GM12875 (cell line): ENCODE measurements at regions not wholly inside any gene's neighbourhood (a gene's known extent, or its start where the extent isn't known, plus 50 kb on each side); places are given as distances from the start of the nearest gene placed in this dataset.

Source experiments
- H3K4me3 ChIP-seq: one replicate; pipeline ENCODE4 v1.5.1; 2011; ENCODE audit warnings: low read depth, low read length, control low read depth
- TF ChIP-seq, protein P1 (sequence below): IDR thresholded peaks from 2 replicates; pipeline ENCODE4 v1.5.1; 2011; ENCODE audit warnings: low read depth, mild to moderate bottlenecking, control low read depth, inconsistent platforms, low read length, moderate library complexity, borderline replicate concordance; ENCODE audit not compliant: insufficient read depth

DNA sequence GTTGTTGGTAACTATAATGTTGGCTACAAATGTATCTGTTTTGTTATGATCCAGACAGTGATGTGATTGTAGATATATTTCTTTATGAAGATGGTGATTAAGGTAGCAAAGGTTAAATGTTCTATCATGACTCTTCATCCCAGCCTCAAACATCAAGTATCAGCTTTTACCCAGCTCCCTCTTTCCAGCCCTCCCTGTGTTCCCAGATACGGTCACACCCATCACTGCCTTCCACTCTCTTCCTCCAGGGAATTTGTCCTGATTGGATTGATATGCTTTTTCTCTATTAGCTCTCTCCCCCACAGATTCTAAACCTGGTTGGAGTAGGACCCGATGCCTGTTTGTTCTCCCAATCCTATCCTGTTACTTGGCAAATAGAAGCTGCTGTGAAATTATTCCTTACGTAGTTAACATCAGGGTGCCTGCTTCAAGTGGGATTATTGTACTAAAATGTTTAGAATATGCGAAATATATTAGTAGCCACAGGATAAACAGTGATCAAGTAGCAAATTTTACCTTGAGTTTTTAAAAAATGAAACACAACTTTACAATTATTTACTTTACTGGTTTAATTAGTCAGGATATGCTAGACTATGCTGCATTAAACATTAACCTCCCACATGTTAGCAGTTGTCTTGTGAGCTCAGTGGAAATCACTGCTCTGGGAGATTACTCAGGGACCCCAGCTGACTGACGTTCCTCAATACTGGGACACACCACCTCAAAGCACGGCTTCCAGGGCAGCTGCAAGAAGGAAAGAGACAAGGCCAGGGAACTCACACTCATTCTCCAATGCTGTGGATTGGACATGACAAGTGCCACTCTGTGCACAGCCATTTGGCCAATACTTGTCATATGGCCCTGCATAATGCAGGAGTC, 165.3 kb downstream of the ALX1 start:
- no peak overlapping the region for H3K4me3 ChIP-seq
- TF ChIP-seq, protein P1, sequence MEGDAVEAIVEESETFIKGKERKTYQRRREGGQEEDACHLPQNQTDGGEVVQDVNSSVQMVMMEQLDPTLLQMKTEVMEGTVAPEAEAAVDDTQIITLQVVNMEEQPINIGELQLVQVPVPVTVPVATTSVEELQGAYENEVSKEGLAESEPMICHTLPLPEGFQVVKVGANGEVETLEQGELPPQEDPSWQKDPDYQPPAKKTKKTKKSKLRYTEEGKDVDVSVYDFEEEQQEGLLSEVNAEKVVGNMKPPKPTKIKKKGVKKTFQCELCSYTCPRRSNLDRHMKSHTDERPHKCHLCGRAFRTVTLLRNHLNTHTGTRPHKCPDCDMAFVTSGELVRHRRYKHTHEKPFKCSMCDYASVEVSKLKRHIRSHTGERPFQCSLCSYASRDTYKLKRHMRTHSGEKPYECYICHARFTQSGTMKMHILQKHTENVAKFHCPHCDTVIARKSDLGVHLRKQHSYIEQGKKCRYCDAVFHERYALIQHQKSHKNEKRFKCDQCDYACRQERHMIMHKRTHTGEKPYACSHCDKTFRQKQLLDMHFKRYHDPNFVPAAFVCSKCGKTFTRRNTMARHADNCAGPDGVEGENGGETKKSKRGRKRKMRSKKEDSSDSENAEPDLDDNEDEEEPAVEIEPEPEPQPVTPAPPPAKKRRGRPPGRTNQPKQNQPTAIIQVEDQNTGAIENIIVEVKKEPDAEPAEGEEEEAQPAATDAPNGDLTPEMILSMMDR = no peak

DNA sequence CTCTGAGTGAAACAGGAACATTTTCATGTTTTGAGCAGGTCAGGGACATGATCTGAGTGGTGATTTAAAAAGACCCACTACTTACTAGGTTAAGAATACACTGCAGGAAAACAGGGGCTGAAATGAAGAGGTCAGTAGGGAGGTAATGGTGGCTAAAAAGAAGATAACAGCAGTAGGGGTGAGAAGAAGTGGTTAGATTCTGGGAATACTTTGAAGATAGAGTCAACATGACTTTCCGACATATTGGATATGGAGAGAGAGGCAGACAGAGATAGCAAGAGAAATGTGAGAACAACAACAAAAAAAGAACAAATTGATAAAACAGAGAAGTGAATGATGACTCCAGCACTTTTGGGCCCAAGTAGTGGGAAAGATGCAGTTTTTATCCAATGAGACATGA, 168.0 kb downstream of the ALX1 start:
- no peak overlapping the region for H3K4me3 ChIP-seq
- TF ChIP-seq, protein P1 = no peak

DNA sequence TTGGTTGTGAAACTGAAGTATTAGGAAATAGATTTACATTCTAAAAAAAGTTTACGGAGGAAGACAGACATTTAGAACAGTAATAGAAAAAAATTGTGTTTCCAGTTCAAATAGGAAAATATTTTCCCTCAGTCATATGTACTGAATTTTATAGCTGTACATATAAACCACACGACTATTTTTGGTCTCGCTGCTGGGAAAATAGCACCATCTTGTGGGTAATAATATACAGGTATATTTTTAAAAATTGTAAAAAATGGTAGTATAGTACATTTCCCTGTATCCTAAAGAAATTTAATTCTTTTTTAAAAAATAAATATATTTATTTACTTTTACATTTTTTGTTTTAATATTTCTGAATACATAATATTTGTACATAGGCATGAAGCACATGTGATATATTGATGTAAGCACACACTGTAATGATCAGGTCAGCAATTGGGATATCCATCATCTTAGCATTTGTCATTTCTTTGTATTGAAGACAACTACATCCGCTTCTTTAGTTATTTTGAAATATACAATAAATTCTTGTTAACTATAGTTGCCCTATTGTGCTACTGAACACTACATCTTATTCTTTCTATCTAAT, 168.6 kb downstream of the ALX1 start:
- no peak overlapping the region for H3K4me3 ChIP-seq
- TF ChIP-seq, protein P1 = no peak

DNA sequence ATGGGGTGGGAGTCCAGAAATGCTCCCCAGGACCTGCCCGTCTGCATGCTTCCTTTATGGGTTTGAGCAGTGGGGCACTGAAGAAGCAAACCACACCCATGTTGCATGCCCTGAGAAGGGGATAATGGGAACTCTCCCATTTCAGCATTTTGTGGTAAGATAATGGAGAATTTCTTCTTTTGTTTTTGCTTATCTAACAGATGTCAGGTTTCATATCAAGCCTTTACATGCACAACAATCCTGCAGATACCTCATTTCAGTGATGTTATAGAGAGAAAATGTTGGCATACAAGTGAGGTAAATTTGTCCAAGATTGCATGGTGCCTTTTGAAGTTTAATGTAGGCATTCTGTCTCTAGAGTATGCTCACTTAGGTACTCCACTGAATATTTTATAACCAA, 177.0 kb downstream of the ALX1 start:
- TF ChIP-seq, protein P1 = no peak
- no peak overlapping the region for H3K4me3 ChIP-seq

DNA sequence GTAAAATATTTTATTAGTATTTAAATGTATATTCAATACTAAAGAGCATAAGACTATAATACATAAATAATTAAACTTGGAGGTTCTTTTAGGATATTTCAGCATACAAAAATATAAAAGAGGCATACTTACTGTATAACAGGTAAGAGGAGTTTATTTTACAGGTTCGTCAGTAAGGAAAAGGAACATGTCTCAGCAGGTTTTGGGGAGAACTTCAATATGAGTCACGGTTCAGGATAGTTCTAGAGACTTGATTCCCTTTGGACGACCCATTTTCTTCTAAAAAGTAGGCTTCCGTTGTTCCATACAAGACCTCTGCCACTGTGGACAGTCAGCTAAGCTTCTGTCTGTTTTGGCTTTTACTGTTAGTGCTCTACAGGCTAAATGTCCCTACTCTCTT, 181.1 kb downstream of the ALX1 start:
- TF ChIP-seq, protein P1 = no peak
- no peak overlapping the region for H3K4me3 ChIP-seq

DNA sequence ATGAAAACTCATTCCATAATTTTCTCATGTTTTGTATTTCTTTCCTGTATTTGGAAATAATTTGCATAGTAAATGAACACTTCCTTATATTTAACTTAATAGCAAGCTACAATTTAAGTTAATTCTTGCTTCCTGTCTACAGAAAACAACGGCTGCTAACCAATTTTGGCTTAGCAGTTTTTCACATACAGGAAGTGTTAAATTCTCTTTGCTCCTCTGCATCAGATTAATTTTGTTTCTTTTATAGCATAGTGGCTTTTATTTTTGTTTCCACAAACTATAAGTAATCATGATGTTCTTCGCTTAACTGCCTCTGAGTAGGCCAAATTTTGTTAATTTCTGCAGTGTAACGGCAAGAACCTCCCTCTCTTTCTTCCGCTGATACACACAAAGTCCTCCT, 182.9 kb downstream of the ALX1 start:
- TF ChIP-seq, protein P1 = no peak
- no peak overlapping the region for H3K4me3 ChIP-seq

DNA sequence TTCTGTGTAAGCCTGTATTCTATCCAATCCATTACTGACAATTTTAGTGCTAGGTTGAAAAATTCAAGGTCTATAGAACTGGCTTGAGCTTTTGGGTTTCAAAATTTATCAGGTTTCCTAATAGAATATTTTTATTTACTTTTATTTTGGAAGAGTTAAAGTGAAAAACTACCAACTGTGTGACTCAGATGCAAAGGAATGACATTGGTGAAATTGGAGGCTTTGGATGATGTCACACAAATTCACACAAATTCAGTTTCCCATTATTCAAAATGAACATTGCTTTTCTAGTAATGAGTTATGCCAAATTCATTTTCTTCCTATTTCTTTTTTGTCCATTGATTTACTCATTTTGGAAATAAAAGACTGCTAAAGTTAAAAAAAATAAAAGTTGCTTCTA, 186.9 kb downstream of the ALX1 start:
- TF ChIP-seq, protein P1 = no peak
- H3K4me3 ChIP-seq = no peak overlapping the region
